ENCODE measurements at regions not wholly inside any gene's neighbourhood (a gene's known extent, or its start where the extent isn't known, plus 50 kb on each side); places are given as distances from the start of the nearest gene placed in this dataset.
"Not testable (repeated sequence)": the region's sequence is repeated elsewhere in the genome, so short reads cannot be mapped to it uniquely, and the experiment has no call there.

DNA sequence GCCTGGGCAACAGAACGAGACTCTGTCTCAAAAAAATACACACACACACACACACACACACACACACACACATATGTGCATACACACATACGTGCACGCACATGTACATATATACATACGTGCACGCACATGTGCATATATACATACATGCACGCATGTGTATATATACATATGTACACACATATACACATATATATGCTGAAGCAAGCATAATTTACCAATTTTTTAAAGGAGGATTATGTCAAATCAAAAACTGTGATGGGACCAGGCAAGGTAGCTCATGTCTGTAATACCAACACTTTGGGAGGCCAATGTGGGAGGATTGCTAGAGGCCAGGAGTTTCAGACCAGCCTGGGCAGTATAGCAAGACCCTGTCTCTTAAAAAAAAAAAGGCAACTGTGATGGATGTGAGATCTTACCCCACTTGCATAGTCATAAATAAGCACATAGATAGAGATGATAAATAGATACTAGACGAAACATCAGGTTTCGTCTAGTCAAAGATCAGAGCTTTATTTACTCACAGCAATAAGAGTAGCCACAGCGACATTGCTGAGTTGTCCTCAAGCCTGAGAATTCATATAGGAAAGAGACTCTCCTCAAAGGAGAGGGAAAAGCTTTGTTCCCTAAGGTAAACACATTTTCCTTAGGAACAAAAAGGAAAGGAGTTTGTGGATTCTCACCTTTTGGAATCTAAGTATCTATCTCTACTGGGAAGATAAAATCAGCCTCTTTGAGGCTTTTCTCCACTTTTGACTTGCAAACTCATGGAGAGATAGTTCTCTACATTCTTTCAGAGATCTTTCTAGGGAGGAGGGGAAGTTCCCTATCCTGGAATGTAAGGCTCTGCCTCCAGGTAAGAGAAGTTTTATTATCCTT lies 74.7 kb upstream of the AMN1 start:
- DNase-seq: no peak
- Histone ChIP-seq H3K36me3 (no peaks in the 10 kb centered on the region), H3K27me3 (ENCODE audit: insufficient read depth, low read depth, severe bottlenecking) (no peaks in the 10 kb centered on the region), H3K27ac (no peak overlapping the region), H3K4me3 (ENCODE audit: low read depth, low read length) (no peak overlapping the region), H3K9me3 (ENCODE audit: severe bottlenecking) (no peaks in the 10 kb centered on the region)
- TF ChIP-seq, protein P1, sequence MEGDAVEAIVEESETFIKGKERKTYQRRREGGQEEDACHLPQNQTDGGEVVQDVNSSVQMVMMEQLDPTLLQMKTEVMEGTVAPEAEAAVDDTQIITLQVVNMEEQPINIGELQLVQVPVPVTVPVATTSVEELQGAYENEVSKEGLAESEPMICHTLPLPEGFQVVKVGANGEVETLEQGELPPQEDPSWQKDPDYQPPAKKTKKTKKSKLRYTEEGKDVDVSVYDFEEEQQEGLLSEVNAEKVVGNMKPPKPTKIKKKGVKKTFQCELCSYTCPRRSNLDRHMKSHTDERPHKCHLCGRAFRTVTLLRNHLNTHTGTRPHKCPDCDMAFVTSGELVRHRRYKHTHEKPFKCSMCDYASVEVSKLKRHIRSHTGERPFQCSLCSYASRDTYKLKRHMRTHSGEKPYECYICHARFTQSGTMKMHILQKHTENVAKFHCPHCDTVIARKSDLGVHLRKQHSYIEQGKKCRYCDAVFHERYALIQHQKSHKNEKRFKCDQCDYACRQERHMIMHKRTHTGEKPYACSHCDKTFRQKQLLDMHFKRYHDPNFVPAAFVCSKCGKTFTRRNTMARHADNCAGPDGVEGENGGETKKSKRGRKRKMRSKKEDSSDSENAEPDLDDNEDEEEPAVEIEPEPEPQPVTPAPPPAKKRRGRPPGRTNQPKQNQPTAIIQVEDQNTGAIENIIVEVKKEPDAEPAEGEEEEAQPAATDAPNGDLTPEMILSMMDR (IDR thresholded peaks at IDR 0.05; ENCODE audit: low read depth, low read length): no peak

DNA sequence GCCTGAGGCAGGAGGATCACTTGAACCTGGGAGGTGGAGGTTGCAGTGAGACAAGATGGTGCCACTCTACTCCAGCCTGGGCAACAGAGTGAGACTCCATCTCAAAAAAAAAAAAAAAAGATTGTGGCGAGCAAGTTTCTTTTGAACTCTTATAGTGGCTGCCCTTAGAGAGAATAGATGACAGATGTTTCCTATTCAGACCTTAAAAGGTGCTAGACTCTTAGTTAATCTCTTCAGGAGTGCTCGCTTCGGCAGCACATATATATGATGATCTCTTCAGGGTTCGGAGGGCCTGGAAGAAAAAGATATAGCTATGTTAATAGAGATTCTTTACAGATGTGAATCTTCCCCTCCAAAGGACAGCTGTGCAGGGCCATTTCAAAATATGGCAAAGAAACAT lies 73.1 kb upstream of the AMN1 start:
- TF ChIP-seq, protein P1 (IDR thresholded peaks at IDR 0.05; ENCODE audit: low read depth, low read length): no peak
- no peak overlapping the region for H3K4me3 ChIP-seq (ENCODE audit: low read depth, low read length)
- H3K36me3 ChIP-seq: no peaks in the 10 kb centered on the region
- H3K27me3 ChIP-seq (ENCODE audit: insufficient read depth, low read depth, severe bottlenecking): no peaks in the 10 kb centered on the region
- H3K9me3 ChIP-seq (ENCODE audit: severe bottlenecking): no peaks in the 10 kb centered on the region
- H3K27ac ChIP-seq: no peak overlapping the region
- no peak for DNase-seq

DNA sequence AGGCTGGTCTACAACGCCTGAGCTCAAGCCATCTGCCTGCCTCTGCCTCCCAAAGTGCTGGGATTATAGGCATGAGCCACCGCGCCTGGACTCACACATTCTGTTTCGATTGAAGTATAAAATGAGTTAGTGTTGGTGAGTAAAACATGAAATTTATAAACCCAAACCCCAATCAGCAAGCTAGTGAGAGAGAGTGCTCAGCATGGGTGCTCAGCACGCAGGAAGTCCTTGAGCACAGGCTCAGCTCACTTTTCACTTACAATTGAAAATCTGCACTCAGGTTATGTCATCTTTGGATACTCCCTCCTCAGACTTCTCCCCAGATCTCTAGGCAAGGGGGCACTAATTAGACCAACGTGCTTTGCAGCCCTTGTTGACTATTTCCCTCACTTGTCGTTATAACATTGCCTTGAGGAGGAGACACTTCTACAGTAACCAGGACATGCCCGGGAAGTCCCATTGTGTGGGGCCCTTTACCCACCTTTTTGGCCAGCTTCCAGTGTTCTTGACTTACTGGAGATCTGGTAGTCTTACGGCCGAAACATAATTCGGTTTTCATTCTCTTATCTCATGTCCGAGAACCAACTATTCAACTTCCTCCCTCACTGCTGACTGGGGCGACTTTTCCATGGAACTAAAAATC lies 68.5 kb upstream of the AMN1 start:
- Histone ChIP-seq H3K27ac (no peak overlapping the region), H3K4me3 (ENCODE audit: low read depth, low read length) (no peak overlapping the region), H3K36me3 (no peaks in the 10 kb centered on the region), H3K9me3 (ENCODE audit: severe bottlenecking) (no peaks in the 10 kb centered on the region), H3K27me3 (ENCODE audit: insufficient read depth, low read depth, severe bottlenecking) (no peaks in the 10 kb centered on the region)
- TF ChIP-seq, protein P1 (IDR thresholded peaks at IDR 0.05; ENCODE audit: low read depth, low read length): no peak
- DNase-seq: no peak

DNA sequence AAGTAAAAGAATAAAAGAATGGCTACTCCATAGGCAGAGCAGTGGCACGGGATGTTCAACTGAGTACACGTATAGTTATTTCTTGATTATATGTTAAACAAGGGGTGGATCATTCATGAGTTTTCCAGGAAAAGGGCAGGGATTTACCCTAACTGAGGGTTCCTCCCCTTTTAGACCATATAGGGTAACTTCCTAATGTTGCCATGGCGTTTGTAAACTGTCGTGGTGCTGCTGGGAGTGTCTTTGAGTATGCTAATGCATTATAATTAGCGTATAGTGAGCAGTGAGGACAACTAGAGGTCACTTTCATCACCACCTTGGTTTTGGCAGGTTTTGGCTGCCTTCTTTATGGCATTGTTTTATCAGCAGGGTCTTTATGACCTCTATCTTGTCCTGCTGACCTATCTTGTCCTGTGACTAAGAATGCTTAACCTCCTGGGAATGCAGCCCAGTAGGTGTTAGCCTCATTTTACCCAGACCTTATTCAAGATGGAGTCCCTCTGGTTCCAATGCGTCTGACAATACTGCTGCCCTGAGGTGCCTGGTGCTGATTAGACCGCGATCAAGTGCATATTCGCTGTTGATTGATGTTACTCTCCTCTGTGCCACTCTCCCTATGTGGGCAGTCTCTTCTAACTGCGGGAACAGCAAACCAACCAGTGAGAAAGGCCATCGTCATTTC lies 67.6 kb upstream of the AMN1 start:
- H3K27me3 ChIP-seq (ENCODE audit: insufficient read depth, low read depth, severe bottlenecking): no peaks in the 10 kb centered on the region
- H3K9me3 ChIP-seq (ENCODE audit: severe bottlenecking): no peaks in the 10 kb centered on the region
- DNase-seq: no peak
- no peak overlapping the region for H3K4me3 ChIP-seq (ENCODE audit: low read depth, low read length)
- TF ChIP-seq, protein P1 (IDR thresholded peaks at IDR 0.05; ENCODE audit: low read depth, low read length): no peak
- no peaks in the 10 kb centered on the region for H3K36me3 ChIP-seq
- H3K27ac ChIP-seq: no peak overlapping the region

DNA sequence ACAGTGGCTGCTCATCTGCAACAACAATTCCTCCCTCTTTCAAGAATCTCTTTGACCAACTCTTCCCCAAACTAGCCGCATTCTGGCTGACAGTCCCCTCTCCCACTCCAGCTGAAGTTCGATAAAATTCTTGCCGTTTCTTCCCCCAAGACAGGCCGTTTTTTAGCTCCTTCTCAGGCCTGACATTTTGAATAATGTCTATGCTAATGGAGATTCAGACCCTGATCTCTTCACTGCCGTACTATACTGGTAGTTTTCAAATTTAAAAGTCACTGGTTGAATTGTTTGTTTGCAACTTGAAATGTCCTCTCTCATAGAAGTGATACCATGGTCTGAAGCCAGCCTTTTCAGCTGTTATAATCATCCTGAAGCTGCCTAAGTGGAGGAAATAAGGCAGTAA lies 65.9 kb upstream of the AMN1 start:
- Histone ChIP-seq H3K27me3 (ENCODE audit: insufficient read depth, low read depth, severe bottlenecking) (no peaks in the 10 kb centered on the region), H3K9me3 (ENCODE audit: severe bottlenecking) (no peaks in the 10 kb centered on the region), H3K27ac (no peak overlapping the region), H3K36me3 (no peaks in the 10 kb centered on the region), H3K4me3 (ENCODE audit: low read depth, low read length) (no peak overlapping the region)
- no peak for DNase-seq
- TF ChIP-seq, protein P1 (IDR thresholded peaks at IDR 0.05; ENCODE audit: low read depth, low read length): no peak

DNA sequence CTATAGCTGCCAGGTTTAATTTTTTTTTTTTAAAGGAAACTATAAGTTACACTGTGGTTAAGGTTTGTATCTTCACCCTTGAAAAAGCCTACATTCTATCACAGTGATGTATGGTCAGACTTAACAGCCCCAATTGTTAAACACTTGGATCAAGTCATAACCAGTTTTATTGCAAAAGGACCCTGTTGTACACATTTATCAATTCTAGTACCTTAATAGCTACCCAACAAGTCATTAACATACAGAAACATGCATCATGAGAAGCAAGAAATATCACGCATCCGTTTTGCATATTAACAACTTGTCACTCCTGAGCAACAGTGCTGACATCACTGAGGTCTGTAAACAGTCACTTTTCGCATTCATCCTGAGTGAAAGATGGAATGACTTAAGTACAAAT lies 62.4 kb upstream of the AMN1 start:
- DNase-seq; H3K27me3 ChIP-seq (ENCODE audit: insufficient read depth, low read depth, severe bottlenecking); H3K36me3 ChIP-seq; H3K4me3 ChIP-seq (ENCODE audit: low read depth, low read length); H3K27ac ChIP-seq; H3K9me3 ChIP-seq (ENCODE audit: severe bottlenecking): not testable (repeated sequence)
